Suprapubic skin (tissue), 4 donors: ENCODE measurements at regions not wholly inside any gene's neighbourhood (a gene's known extent, or its start where the extent isn't known, plus 50 kb on each side); places are given as distances from the start of the nearest gene placed in this dataset.

ENCODE experiments used
- CTCF ChIP-seq, 2 donors: fragments of 200-600 bp in 1 of 2; fragments of 450-650 bp in 1 of 2; sonication (generic) in 1 of 2; IDR thresholded peaks; one replicate each; pipeline ENCODE4 v1.5.1; 2016 to 2019; ENCODE audit warnings: antibody characterized with exemption in 2 of 2, mild to moderate bottlenecking in 1 of 2, moderate library complexity in 1 of 2
- EP300 ChIP-seq: sonication (generic); formaldehyde crosslinking; IDR thresholded peaks from one replicate; pipeline ENCODE4 v1.6.1; 2017; ENCODE audit warnings: antibody characterized with exemption
- POLR2A ChIP-seq, 2 donors: fragments of 450-650 bp; IDR thresholded peaks; one replicate each; pipeline ENCODE4 v1.6.1; 2017; ENCODE audit warnings: antibody characterized with exemption in 2 of 2, mild to moderate bottlenecking in 2 of 2, moderate library complexity in 2 of 2
- POLR2AphosphoS5 ChIP-seq, 3 donors: sonication (generic); formaldehyde crosslinking; IDR thresholded peaks; one replicate each; pipeline ENCODE4 v1.6.1; 2017; ENCODE audit warnings: antibody characterized with exemption in 3 of 3

DNA sequence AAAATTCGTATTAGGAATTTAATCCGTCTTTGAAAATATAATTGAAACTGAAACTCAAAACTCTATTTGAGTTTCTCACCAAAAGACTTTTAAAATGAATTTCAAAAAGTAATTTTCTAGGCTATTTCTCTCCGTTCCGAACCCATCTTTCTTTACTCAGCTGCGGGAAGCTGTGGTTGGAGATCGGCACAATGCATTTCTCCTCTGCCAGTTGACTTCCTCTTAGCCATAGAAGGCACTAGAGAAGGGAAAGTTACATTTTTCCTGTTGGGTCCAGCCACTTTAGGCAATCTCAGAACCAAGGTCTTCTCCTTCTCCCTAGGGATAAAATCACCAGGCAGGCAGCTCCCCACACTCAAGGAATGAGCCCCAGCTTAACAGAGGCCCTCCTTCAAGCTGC is 133.6 kb upstream of the COL1A2 start:
- TF ChIP-seq POLR2A (IDR thresholded peaks at IDR 0.05): no peak
- TF ChIP-seq POLR2AphosphoS5 (IDR thresholded peaks at IDR 0.05): no peak
- no peak for TF ChIP-seq CTCF (IDR thresholded peaks at IDR 0.05)
- no peak for TF ChIP-seq EP300
